ENCODE measurements at regions not wholly inside any gene's neighbourhood (a gene's known extent, or its start where the extent isn't known, plus 50 kb on each side); places are given as distances from the start of the nearest gene placed in this dataset.
A peak's percentile ranks its signal among the peaks of the same experiment; 100 is the strongest.

DNA sequence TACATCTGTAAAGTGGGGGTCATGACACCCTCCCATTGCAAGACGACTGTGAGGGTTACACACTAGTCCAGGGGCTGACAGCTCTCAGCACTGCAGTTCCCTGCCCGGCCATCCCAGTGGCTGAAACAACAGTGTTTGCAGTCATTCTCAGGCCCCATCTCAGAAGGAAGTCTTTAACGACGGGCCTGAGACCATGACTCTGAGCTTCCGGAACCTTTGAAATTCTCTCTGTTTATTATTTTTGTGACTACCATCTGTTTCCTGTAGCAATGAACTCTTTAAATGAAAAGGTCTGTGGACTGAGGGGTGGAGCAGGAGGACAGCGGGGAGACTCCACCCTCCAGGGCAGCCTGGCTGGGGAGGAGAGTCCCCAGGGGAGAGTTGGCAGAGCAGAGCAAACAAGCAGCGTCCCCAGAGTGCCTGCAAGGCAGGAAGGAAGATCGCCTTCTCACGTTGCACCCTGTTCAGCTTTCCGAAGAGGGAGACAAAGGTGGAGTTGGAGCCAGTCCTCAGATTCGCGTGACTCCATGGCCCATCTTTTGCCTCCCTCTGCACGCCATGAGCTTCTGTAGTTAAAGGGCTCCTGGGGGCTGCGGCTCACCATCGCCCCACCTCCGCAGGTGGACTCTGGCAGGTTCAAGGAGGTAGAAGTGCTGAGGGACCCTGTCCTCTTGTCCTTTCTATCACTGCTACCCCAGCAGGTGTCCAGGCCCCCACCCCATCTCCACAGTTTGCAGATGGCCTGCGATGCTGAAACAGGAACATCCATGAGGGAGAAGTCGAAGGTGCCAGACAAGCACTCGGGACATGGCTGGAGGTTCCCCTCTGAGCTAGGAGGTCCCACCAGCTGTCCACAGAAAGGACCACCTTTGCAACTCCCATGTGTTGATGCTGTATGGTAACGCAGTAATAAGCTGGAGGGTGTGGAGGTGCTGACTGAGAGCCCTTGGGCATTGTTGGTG lies 525.8 kb upstream of the PROK2 start:
- peak; percentile 56 for DNase-seq (ENCODE audit: low read depth)
- no peak overlapping the region for H3K4me3 ChIP-seq (replicated peaks; ENCODE audit: low read depth, low read length)
- TF ChIP-seq, protein P1, sequence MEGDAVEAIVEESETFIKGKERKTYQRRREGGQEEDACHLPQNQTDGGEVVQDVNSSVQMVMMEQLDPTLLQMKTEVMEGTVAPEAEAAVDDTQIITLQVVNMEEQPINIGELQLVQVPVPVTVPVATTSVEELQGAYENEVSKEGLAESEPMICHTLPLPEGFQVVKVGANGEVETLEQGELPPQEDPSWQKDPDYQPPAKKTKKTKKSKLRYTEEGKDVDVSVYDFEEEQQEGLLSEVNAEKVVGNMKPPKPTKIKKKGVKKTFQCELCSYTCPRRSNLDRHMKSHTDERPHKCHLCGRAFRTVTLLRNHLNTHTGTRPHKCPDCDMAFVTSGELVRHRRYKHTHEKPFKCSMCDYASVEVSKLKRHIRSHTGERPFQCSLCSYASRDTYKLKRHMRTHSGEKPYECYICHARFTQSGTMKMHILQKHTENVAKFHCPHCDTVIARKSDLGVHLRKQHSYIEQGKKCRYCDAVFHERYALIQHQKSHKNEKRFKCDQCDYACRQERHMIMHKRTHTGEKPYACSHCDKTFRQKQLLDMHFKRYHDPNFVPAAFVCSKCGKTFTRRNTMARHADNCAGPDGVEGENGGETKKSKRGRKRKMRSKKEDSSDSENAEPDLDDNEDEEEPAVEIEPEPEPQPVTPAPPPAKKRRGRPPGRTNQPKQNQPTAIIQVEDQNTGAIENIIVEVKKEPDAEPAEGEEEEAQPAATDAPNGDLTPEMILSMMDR (IDR thresholded peaks at IDR 0.05; ENCODE audit: low read length, missing control alignments) = no peak

DNA sequence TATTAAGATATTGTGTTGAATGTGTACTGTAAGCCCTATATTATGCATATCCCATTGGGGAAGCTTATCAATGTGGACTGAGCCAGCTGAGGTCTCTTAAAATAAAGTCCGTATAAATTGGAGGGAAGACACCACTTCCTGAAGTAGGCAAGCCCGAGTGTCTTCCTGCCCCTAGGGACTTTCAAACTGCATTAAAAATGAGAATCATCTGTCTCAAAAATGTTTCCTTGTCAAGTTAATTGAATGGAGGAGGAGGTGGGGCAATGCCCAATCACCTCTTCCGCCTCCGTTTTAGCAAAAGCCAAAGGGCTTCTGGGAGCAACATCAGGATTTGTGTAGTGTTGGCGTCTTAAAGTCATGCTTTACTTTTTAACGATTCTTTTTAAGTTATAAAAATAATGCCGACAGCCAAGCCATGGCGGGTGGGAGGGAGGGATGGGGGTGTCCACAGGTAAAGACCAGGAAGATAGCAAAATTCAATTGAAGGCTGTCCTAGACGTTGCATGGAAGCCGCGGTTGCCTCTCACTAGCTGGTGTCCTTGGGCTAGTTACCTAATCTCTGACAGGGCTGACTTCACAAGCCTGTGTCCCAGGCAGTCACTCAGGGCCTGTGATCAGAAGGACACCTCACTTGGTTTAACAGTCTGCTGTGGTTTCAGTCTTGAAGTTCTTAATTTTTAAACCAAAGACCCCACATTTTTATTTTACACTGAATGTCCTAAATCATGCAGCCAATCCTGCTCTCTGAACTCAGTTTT lies 524.9 kb upstream of the PROK2 start:
- H3K4me3 ChIP-seq (replicated peaks; ENCODE audit: low read depth, low read length) = no peak overlapping the region
- DNase-seq (ENCODE audit: low read depth) = no peak
- TF ChIP-seq, protein P1 (IDR thresholded peaks at IDR 0.05; ENCODE audit: low read length, missing control alignments) = no peak

DNA sequence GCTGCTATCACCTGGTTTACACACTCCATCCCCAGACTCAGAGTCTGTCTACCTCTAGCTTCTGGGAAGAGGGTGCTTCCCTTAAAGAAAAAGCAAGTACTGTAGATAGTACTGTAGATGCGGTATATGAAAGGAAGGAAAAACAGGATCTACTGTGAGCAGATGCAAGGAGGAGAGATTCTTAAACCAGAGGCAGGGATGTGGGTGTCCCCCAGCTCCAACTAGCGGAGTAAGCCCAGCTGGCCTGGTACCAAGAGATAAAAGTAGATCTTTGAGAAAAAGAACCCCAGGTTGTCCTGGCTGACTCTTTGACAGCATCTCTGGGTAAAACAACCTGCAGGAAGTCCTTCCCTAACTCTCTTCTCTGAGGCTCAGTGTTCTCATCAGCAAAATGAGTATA lies 523.7 kb upstream of the PROK2 start:
- no peak overlapping the region for H3K4me3 ChIP-seq (replicated peaks; ENCODE audit: low read depth, low read length)
- TF ChIP-seq, protein P1 (IDR thresholded peaks at IDR 0.05; ENCODE audit: low read length, missing control alignments) = no peak
- no peak for DNase-seq (ENCODE audit: low read depth)

DNA sequence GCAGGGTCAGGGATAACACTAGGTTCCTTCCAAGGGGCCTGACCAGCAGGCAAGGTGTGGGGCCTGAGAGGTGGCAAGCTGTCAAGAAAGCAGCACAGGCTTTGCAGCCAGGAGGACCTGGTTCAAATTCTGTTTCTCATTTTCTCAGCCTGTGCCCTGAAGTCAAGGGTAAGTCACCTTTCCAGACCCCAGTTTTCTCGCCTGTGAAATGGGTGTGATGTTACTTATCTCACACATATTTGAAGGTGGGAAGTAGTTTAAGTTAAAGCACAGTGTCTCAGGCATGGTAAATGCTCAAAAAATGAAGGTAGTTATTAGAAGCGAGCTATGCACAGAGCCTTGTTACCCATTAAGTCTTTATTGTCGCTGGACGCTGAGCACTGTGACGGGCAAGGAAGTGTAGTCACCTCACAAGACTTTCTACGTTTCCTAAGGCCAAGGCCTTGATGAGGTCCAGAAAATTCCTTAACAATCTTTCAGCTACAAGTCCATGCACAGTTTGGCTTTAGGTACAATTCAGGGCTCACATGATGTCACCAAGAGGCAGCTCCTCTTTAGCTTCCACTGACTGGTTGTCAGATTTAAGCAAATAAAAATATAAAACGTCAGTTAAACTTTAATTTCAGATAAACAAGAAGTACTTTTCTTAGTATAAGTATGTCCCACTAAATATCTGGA lies 522.6 kb upstream of the PROK2 start:
- TF ChIP-seq, protein P1 (IDR thresholded peaks at IDR 0.05; ENCODE audit: low read length, missing control alignments) = no peak
- no peak for DNase-seq (ENCODE audit: low read depth)

DNA sequence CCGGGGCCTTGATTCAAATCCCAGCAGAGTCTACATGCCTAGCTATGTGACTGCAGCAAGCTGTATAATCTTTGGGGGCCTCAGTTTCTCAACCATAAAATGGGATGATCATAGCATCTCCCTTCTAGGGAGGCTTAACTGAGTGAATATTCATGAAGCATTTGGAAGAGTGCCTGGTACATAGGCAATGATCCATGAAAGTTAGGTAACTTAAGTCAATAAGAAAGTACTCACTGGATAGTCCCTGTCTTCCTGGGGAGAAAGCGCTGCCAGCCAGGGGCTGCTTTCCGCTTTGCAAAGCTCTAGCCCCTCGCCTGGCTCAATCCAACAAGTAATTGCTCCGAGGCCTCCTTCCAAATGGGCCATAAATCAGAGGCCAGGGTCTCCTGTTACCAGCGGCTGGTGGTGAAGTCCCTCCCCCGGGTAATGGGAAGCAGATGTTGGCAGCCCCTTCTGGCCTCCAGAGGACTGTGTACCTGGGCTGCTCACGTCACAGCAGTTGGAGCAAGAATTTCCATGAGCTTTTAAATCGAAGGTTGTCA lies 521.9 kb upstream of the PROK2 start:
- H3K4me3 ChIP-seq (replicated peaks; ENCODE audit: low read depth, low read length) = no peak overlapping the region
- peak; percentile 23 for DNase-seq (ENCODE audit: low read depth)
- TF ChIP-seq, protein P1 (IDR thresholded peaks at IDR 0.05; ENCODE audit: low read length, missing control alignments) = no peak

More for the DNA sequence above, 522.6 kb upstream of the PROK2 start:
- H3K4me3 ChIP-seq (replicated peaks; ENCODE audit: low read depth, low read length) = no peak overlapping the region

DNA sequence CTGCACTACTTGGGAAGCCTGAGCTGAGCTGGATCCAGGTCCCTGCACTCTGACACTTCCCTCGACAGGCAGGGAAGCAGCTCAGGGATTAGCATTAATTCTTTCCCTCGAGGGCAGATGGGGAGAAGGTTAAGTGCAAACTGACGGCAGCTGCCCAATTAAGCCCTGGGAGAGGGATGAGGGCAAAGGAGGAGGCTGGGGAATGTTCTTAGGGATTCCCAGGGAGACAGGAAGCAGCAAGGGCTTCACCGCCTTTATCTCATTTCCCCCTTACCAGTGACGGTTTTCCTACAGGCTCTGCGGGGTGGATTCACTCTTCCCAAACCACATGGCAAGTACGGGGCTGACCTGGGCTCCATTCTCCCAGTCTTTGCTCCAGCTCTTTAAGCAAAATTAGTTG lies 519.0 kb upstream of the PROK2 start:
- peak; percentile 67 for DNase-seq (ENCODE audit: low read depth)
- no peak overlapping the region for H3K4me3 ChIP-seq (replicated peaks; ENCODE audit: low read depth, low read length)
- TF ChIP-seq, protein P1 (IDR thresholded peaks at IDR 0.05; ENCODE audit: low read length, missing control alignments) = no peak

All from fibroblast of pulmonary artery (primary cell).